Mesodermal cell (in vitro differentiated cells): ENCODE measurements at regions not wholly inside any gene's neighbourhood (a gene's known extent, or its start where the extent isn't known, plus 50 kb on each side); places are given as distances from the start of the nearest gene placed in this dataset.

Experiments
- H3K27ac ChIP-seq: 2 replicates; pipeline ENCODE4 v1.7.0; 2013; ENCODE audit warnings: mild to moderate bottlenecking, low read depth, low read length, moderate library complexity; ENCODE audit not compliant: severe bottlenecking
- H3K36me3 ChIP-seq: 2 replicates; pipeline ENCODE4 v1.7.1; 2013; ENCODE audit warnings: mild to moderate bottlenecking, low read length, moderate library complexity; ENCODE audit not compliant: control insufficient read depth, insufficient read depth
- H3K4me1 ChIP-seq: one replicate; pipeline ENCODE4 v1.7.1; 2013; ENCODE audit warnings: mild to moderate bottlenecking, low read length; ENCODE audit not compliant: insufficient read depth, control insufficient read depth, poor library complexity, severe bottlenecking
- H3K4me3 ChIP-seq: 2 replicates; pipeline ENCODE4 v1.7.0; 2013; ENCODE audit warnings: low read length, control low read depth, mild to moderate bottlenecking; ENCODE audit not compliant: insufficient read depth, poor library complexity, severe bottlenecking; ENCODE audit errors: extremely low read depth
- H3K9me3 ChIP-seq: 2 replicates; pipeline ENCODE4 v1.7.1; 2013; ENCODE audit warnings: mild to moderate bottlenecking, low read length, moderate library complexity; ENCODE audit not compliant: control insufficient read depth
- WGBS, 2 experiments: methylation state at CpG; one replicate each; pipeline ENCODE4 v1.1.5; 2013; ENCODE audit warnings: missing lambda C conversion rate in 2 of 2; ENCODE audit not compliant: insufficient coverage in 2 of 2; 5-methylcytosine and 5-hydroxymethylcytosine counted together

- H3K9me3 ChIP-seq: no peaks in the 10 kb centered on the region
- peaks cover 1% of the 10 kb centered on the region for H3K4me1 ChIP-seq
- H3K36me3 ChIP-seq: no peaks in the 10 kb centered on the region
- H3K4me3 ChIP-seq: no peak overlapping the region
- 86 to 100% methylated on average over 1 of the region's 1 CpG for WGBS, 2 experiments
- no peak overlapping the region for H3K27ac ChIP-seq
Measured at GRCh38 chr10:47179291-47179647, 120.7 kb upstream of the GDF10 start.

GRCh38 chr10:47181052-47181849, 118.7 kb upstream of the GDF10 start:
- no peak overlapping the region for H3K27ac ChIP-seq
- H3K4me1 ChIP-seq: no peaks in the 10 kb centered on the region
- H3K36me3 ChIP-seq: no peaks in the 10 kb centered on the region
- no peak overlapping the region for H3K4me3 ChIP-seq
- 95 to 96% methylated on average over 15 to 16 of the region's 19 CpGs for WGBS, 2 experiments
- H3K9me3 ChIP-seq: no peaks in the 10 kb centered on the region

- 94 to 99% methylated on average over 10 to 11 of the region's 11 CpGs for WGBS, 2 experiments
- Histone ChIP-seq H3K4me3 (no peak overlapping the region), H3K36me3 (no peaks in the 10 kb centered on the region), H3K4me1 (no peaks in the 10 kb centered on the region), H3K9me3 (no peaks in the 10 kb centered on the region), H3K27ac (no peak overlapping the region)
Measured at GRCh38 chr10:47182934-47183703, 116.9 kb upstream of the GDF10 start.

GRCh38 chr10:47183704-47184041, 116.3 kb upstream of the GDF10 start:
- 90 to 100% methylated on average over 4 of the region's 4 CpGs for WGBS, 2 experiments
- Histone ChIP-seq H3K4me1 (no peaks in the 10 kb centered on the region), H3K9me3 (no peaks in the 10 kb centered on the region), H3K27ac (no peak overlapping the region), H3K4me3 (no peak overlapping the region), H3K36me3 (no peaks in the 10 kb centered on the region)

- Histone ChIP-seq H3K9me3 (no peaks in the 10 kb centered on the region), H3K4me3 (no peak overlapping the region), H3K27ac (no peak overlapping the region), H3K4me1 (no peaks in the 10 kb centered on the region), H3K36me3 (no peaks in the 10 kb centered on the region)
- WGBS, 2 experiments: 87 to 91% methylated on average over 3 of the region's 3 CpGs
Measured at GRCh38 chr10:47184273-47184672, 115.7 kb upstream of the GDF10 start.

GRCh38 chr10:47184724-47185330, 115.2 kb upstream of the GDF10 start:
- 93 to 95% methylated on average over 10 to 11 of the region's 11 CpGs for WGBS, 2 experiments

GRCh38 chr10:47186941-47187340, 113.1 kb upstream of the GDF10 start:
- 89 to 93% methylated on average over 6 to 7 of the region's 7 CpGs for WGBS, 2 experiments

More at GRCh38 chr10:47184724-47185330, 115.2 kb upstream of the GDF10 start:
- Histone ChIP-seq H3K27ac (no peak overlapping the region), H3K4me1 (no peaks in the 10 kb centered on the region), H3K36me3 (no peaks in the 10 kb centered on the region), H3K4me3 (no peak overlapping the region), H3K9me3 (no peaks in the 10 kb centered on the region)

GRCh38 chr10:47187592-47187991, 112.4 kb upstream of the GDF10 start:
- no peaks in the 10 kb centered on the region for H3K36me3 ChIP-seq
- WGBS, 2 experiments: 81 to 85% methylated on average over 5 to 6 of the region's 7 CpGs
- no peaks in the 10 kb centered on the region for H3K9me3 ChIP-seq
- H3K27ac ChIP-seq: no peak overlapping the region
- no peak overlapping the region for H3K4me3 ChIP-seq
- no peaks in the 10 kb centered on the region for H3K4me1 ChIP-seq

More at GRCh38 chr10:47186941-47187340, 113.1 kb upstream of the GDF10 start:
- no peaks in the 10 kb centered on the region for H3K4me1 ChIP-seq
- no peak overlapping the region for H3K27ac ChIP-seq
- no peaks in the 10 kb centered on the region for H3K9me3 ChIP-seq
- H3K4me3 ChIP-seq: no peak overlapping the region
- H3K36me3 ChIP-seq: no peaks in the 10 kb centered on the region

GRCh38 chr10:47188156-47188555, 111.8 kb upstream of the GDF10 start:
- Histone ChIP-seq H3K36me3 (no peaks in the 10 kb centered on the region), H3K4me3 (no peak overlapping the region), H3K9me3 (no peaks in the 10 kb centered on the region), H3K4me1 (no peaks in the 10 kb centered on the region), H3K27ac (no peak overlapping the region)
- WGBS, 2 experiments: 94 to 100% methylated on average over 1 to 2 of the region's 3 CpGs

- H3K36me3 ChIP-seq: no peaks in the 10 kb centered on the region
- no peaks in the 10 kb centered on the region for H3K9me3 ChIP-seq
- whole genome bisulfite sequencing, 2 experiments: 93 to 95% methylated on average over 4 to 6 of the region's 6 CpGs
- H3K4me1 ChIP-seq: no peaks in the 10 kb centered on the region
- no peak overlapping the region for H3K27ac ChIP-seq
- no peak overlapping the region for H3K4me3 ChIP-seq
Measured at GRCh38 chr10:47189802-47190201, 110.2 kb upstream of the GDF10 start.
